Coronary artery (tissue), 2 donors: ENCODE measurements at regions not wholly inside any gene's neighbourhood (a gene's known extent, or its start where the extent isn't known, plus 50 kb on each side); places are given as distances from the start of the nearest gene placed in this dataset.

Experiments used
- DNase-seq: peaks from one replicate; pipeline ENCODE4 v3.0.0-alpha.2; 2017; ENCODE audit warnings: low spot score
- H3K27ac ChIP-seq, 2 donors: fragments of 200-600 bp; sonication (generic); one replicate each; pipeline ENCODE4 v1.5.1; 2016 to 2019
- H3K4me3 ChIP-seq: fragments of 200-600 bp; sonication (generic); 2 replicates; pipeline ENCODE4 v1.5.1; 2016; ENCODE audit warnings: mild to moderate bottlenecking, moderate library complexity
- TF ChIP-seq, protein P1 (sequence below): fragments of 200-600 bp; sonication (generic); IDR thresholded peaks from one replicate; pipeline ENCODE4 v1.5.1; 2019; ENCODE audit warnings: antibody characterized with exemption

- TF ChIP-seq, protein P1, sequence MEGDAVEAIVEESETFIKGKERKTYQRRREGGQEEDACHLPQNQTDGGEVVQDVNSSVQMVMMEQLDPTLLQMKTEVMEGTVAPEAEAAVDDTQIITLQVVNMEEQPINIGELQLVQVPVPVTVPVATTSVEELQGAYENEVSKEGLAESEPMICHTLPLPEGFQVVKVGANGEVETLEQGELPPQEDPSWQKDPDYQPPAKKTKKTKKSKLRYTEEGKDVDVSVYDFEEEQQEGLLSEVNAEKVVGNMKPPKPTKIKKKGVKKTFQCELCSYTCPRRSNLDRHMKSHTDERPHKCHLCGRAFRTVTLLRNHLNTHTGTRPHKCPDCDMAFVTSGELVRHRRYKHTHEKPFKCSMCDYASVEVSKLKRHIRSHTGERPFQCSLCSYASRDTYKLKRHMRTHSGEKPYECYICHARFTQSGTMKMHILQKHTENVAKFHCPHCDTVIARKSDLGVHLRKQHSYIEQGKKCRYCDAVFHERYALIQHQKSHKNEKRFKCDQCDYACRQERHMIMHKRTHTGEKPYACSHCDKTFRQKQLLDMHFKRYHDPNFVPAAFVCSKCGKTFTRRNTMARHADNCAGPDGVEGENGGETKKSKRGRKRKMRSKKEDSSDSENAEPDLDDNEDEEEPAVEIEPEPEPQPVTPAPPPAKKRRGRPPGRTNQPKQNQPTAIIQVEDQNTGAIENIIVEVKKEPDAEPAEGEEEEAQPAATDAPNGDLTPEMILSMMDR: no peak
- Histone ChIP-seq H3K27ac (no peak overlapping the region), H3K4me3 (no peak overlapping the region)
- no peak for DNase-seq
Measured at GRCh38 chr11:106353031-106353430, 275.6 kb downstream of the AASDHPPT start.

DNA sequence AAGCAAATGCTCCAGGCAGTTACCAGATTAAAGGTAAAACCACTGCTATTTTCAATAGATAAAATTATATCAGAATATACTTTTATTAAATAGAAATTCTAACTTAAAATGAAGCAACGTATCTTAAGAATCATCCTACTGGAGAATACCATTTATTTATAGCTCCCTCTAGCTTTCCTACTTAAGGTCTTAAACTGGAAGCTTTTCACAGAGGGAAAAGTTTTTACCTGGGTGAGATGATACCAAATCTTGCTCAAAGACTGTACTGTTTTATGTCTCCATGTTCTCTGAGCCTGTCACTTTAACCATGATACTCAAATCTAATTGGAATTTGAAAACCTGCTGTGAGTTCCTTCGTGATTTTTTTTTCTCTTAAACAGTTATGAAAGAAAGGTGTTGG, 291.8 kb downstream of the AASDHPPT start:
- no peak overlapping the region for H3K4me3 ChIP-seq
- TF ChIP-seq, protein P1: no peak
- H3K27ac ChIP-seq: no peak overlapping the region
- no peak for DNase-seq

- DNase-seq: no peak
- TF ChIP-seq, protein P1: no peak
- Histone ChIP-seq H3K27ac (no peak overlapping the region), H3K4me3 (no peak overlapping the region)
Measured at GRCh38 chr11:106378513-106379179, 301.2 kb downstream of the AASDHPPT start.

DNA sequence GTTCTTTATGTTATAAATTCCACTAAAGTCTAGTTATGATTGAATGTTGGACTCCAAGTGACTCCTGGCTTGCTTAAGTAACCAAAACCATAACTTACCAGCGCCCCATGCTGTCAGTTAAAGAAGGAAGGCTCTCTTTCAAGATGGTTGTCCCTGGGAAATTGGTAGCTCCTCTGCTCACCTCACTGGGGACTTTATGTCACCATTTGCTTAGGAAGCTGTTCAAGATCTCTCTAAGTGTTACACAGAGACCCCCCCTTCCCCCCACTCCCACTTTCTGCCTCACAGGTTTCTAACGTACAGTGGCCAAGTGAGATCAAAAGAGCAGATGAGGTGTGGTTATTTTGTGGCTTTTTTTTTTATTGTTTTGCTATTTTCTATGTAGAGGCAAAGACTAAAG, 301.8 kb downstream of the AASDHPPT start:
- Histone ChIP-seq H3K27ac (no peak overlapping the region), H3K4me3 (no peak overlapping the region)
- no peak for DNase-seq
- TF ChIP-seq, protein P1: no peak

GRCh38 chr11:106379712-106380111, 302.2 kb downstream of the AASDHPPT start:
- no peak overlapping the region for H3K27ac ChIP-seq
- DNase-seq: no peak
- TF ChIP-seq, protein P1: no peak
- H3K4me3 ChIP-seq: no peak overlapping the region

DNA sequence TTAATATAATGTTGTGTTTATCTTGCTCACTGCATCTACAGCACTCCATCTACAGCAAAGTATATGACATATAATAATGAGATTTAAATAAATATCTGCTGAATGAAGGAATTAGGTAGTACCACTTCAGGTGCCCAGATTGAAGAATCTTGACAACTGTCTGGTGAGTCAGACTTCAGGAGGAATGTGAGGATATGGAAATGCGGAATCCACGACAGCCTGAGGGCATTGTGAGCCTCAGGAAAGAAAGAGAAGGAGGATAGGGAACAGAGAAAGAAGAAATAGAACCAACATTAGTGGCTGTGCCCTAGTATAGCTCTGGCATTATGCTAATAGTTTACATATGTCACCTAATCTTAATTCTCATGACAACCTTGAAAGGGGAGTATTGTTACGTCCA, 304.4 kb downstream of the AASDHPPT start:
- H3K4me3 ChIP-seq: no peak overlapping the region
- TF ChIP-seq, protein P1: no peak
- H3K27ac ChIP-seq: no peak overlapping the region
- no peak for DNase-seq

DNA sequence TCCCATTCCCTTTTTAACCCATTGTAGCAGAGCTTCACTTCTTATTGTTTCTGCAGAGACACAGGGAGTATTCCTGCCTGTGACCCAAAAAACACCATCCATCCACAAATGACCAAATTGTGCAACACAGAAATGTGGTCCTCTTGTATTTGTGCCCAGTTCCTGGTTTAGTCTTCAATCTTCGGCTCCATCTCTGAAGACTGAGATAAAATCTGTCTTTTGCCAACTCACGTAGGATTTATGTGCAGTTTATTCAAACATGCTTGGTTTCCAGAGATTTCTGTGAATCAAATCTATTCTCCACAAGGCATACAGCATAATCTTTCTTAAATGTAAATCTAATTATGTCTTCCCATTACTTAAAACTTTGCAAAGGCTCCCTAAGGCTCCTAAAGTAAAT, 307.0 kb downstream of the AASDHPPT start:
- Histone ChIP-seq H3K4me3 (no peak overlapping the region), H3K27ac (no peak overlapping the region)
- TF ChIP-seq, protein P1: no peak
- DNase-seq: no peak
